Femur (tissue), 1 donor: ENCODE measurements at regions not wholly inside any gene's neighbourhood (a gene's known extent, or its start where the extent isn't known, plus 50 kb on each side); places are given as distances from the start of the nearest gene placed in this dataset.

Experiments used
- DNase-seq: peaks from one replicate; pipeline ENCODE4 v3.0.0-alpha.2; 2017

- DNase-seq, result no peak
Measured at GRCh38 chr5:68380078-68380477, 164.5 kb downstream of the PIK3R1 start.

DNA sequence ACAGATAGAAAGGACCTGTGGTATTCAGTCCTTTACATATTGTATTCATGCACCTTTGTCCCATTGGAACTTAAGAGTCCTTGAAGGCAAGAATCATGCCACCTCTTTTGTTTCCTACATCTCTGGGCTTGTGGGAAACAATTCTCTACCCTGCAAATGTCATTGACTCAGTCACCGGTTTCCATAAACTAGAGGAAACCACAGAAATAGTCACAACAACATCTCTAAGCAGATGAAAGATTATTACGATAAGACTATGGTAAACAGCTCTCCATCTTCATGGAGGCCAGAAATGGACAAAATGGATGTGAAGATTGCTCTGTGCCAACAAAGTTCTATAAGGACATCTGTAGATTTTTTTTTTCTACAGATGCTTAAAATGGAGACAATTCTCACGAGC is 165.5 kb downstream of the PIK3R1 start:
- no peak for DNase-seq

GRCh38 chr5:68381909-68382308 is 166.4 kb downstream of the PIK3R1 start:
- DNase-seq, result no peak

DNA sequence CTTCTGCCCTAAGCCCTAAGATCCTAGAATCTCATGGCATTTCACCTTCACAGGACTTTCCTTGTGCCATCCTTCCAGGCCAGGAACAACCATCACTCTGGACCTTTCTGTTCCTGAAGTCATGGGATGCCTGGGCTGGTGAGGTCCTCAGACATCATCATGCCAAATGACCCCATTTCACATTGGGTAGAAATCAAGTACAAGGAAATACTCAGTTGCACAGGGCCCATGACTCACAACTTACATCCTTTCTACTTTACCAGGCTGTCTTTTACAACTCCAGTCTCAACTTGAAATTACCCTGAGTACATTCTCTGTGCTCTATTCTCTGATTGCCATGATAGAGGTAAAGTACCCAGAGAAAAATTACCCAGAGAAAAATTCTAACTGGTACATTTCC is 167.1 kb downstream of the PIK3R1 start:
- DNase-seq, result no peak

GRCh38 chr5:68383888-68384310 is 168.3 kb downstream of the PIK3R1 start:
- DNase-seq, result no peak

DNA sequence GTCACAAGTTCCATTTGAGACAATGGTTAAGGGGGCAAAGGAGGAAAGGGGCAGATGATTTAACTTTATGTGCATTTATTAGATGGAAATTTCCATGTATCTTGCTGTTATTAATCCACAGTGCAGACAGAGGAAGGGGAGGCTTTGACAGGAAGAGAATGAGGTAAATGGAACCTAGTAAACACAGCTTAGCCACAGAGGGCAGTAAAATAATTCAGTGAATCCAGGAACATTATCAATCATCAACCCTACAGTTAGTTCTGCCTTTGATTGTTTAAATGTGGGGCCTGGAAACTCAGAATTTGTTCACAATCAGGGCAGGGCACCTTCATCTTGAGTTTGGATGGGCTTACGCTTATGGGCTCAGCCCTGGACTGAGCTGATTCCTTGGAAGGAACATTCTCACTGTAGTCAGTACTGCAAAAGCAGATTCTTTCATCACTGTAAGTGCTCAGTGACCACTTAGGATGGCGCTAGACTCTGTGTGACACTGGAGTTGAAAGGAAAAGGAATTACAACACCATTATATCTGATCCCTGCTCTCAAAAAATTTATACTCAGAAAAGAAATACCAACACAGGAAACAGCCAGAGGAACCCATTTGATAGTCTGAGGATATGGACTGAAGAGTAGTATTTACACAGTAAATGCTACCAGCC is 169.5 kb downstream of the PIK3R1 start:
- DNase-seq, result no peak

- DNase-seq, result no peak
Measured at GRCh38 chr5:68385936-68386335, 170.4 kb downstream of the PIK3R1 start.

DNA sequence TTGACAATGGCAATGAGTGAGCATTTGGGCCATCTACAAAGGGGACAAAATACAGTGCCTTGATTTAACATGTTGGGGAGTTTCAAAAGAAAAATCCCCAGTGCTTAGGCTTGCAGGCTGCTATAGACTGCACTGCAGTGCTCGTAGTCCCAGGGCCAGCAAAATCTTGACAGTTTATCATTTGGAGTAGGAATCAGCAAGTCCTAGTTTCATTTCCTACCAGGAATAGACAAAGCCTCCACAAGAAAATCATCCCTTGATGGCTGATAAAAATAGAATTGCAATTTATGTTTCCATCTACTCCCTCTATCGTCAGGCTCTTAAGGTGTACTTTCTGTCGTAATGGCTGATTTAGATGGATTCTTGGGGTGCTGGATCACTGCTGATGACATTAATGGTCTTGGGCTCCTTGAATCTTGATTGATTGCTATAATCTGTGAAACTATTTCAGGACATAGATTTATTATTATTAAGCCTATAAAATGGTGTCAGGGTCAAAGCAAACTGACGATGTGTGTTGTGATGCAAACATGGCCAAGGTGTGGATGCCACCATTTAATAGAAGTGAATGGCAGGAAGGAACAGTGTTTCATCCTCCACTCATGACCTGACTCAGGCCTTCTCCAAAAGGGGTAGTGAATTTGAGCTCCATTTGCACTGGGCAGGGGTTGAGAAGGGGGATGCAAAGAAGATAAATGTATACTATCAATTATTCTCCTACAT is 171.7 kb downstream of the PIK3R1 start:
- DNase-seq, result no peak

DNA sequence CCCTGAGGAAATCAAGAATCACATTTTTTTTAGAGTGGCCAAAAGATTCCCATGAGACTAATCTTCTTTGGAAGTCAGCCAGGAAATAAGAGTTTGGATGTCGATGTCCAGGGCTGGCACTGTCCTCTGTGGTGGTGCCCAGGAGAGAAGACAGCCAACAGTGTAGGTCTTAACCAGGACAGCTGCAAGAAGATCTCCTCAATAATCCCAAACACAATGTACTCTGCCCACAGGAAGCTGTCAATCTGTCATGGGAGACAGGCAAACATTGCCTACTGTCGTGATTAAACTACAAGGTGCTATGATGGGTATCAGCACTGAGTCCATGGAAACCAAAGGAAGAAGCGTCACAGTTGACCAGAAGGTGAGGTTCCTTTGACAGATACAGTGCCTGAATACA is 174.1 kb downstream of the PIK3R1 start:
- DNase-seq, result no peak

DNA sequence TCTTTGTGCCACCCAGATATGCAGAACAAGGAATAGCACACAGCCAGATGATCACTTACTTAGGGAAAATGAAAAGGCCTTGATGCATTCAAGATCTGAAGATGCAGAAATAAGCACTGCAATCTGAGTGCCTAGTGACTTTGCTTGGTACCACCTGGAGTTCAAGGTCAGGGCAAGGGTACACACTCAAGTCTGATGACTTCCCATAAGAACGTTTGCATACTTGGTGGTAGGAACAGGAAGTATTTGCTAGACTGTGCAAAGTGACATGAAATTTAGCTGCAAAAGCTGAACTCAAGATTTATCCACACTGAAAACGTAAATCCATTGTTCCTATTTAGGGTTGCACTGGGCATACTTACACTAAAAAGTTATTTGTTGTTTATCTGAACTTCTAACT is 177.1 kb downstream of the PIK3R1 start:
- no peak for DNase-seq

GRCh38 chr5:68395302-68395701 is 179.7 kb downstream of the PIK3R1 start:
- no peak for DNase-seq

- no peak for DNase-seq
Measured at GRCh38 chr5:68395926-68396511, 180.5 kb downstream of the PIK3R1 start.

- DNase-seq, result no peak
Measured at GRCh38 chr5:68396722-68397121, 181.2 kb downstream of the PIK3R1 start.

- no peak for DNase-seq
Measured at GRCh38 chr5:68398146-68398812, 182.7 kb downstream of the PIK3R1 start.

DNA sequence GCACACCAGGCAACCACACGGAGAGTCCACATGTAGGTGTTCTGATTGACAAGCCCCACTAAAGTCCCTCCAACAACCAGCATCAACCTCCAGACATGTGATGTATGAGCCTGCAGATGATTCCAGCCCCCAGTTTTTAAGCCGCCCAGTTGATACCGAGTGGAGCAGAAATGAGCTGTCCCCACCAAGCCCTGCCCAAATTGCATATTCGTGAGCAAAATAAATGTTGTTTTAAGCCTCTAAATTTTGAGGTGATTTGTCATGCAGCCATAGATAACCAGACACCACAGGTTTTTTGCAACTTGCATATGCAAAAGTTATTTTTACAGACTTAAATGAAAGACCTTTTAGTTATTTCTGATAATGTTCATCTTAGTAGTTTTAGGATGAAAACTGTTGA is 187.7 kb downstream of the PIK3R1 start:
- no peak for DNase-seq

DNA sequence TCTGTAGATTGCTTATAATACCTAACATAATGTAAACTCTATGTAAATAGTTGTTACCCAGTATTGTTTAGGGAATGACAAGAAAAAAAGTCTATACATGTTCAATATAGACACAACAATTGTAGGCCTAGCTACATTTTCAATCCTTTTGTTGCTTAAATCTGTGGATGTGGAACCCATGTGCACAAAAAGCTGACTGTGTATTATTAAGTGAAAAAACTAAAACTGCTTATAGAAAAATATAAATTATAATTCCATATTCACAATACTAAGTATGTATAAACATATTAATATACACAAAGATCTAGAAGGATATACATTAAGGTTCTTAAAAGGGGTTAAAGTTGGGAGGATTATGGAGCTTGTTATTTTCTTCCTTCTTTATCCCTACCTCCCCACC is 188.7 kb downstream of the PIK3R1 start:
- DNase-seq, result no peak

GRCh38 chr5:68405026-68405684 is 189.6 kb downstream of the PIK3R1 start:
- no peak for DNase-seq

GRCh38 chr5:68405784-68406743 is 190.5 kb downstream of the PIK3R1 start:
- DNase-seq, result no peak

GRCh38 chr5:68406767-68407241 is 191.2 kb downstream of the PIK3R1 start:
- no peak for DNase-seq

DNA sequence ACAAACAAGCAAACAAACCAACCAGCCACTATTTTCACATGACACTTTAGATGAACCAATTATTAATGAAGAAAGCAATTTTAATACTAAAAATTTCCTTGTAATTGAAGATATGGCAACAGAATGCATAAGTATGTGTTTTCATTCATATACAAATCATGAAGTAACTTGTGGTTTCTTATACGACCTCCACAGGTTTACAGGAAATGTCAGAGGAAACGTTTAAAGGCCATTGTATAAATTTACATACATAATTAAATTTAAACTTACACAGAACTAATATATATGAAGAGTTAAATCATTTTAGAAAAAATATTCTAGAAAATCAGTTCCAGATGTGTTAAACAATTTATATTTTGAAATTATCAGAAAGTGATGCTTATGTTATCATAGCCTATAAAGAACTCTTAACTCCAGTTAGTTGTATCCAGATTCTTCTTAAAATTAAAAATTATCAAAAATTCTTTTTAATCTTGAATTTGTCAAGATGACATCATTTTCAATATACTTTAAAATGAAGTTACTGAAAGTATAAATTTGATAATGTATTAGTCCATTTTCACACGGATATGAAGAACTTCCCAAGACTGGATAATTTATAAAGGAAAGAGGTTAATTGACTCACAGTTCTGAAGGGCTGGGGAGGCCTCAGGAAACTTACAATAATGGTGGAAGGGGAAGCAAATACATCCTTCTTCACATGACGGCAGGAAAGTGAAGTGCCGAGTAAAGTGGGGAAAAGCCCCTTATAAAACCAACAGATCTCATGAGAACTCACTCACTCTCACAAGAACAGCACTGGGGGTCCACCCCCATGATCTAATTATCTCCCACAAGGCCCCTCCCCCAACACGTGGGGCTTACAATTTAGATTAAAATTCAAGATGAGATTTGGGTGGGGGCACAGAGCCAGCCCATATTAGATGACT is 192.0 kb downstream of the PIK3R1 start:
- DNase-seq, result no peak
